Astrocyte of the cerebellum (primary cell): ENCODE measurements at regions not wholly inside any gene's neighbourhood (a gene's known extent, or its start where the extent isn't known, plus 50 kb on each side); places are given as distances from the start of the nearest gene placed in this dataset.
A peak's percentile ranks its signal among the peaks of the same experiment; 100 is the strongest.

ENCODE experiments used
- DNase-seq: peaks from one replicate; pipeline ENCODE4 v3.0.0-alpha.2; 2011; ENCODE audit warnings: low read depth
- H3K4me3 ChIP-seq: 2 replicates; pipeline ENCODE4 v1.5.1; 2011; ENCODE audit warnings: mild to moderate bottlenecking, low read depth, low read length, moderate library complexity
- CTCF ChIP-seq: IDR thresholded peaks from 2 replicates; pipeline ENCODE4 v1.5.1; 2012; ENCODE audit warnings: low read length, low read depth, moderate library complexity, mild to moderate bottlenecking; ENCODE audit errors: missing control alignments
- in situ Hi-C: cut with HindIII; loops from 2 replicates; pipeline ENCODE4 v1.10.0; 2017; ENCODE audit warnings: low sequenced_read_pairs

GRCh38 chr4:152097371-152097770, 336.6 kb upstream of the GATB start:
- TF ChIP-seq CTCF, result no peak
- in situ Hi-C loops, result no loop called here
- DNase-seq, result no peak
- H3K4me3 ChIP-seq, result no peak overlapping the region

- in situ Hi-C loops, result no loop called here
- DNase-seq, result no peak
- no peak overlapping the region for H3K4me3 ChIP-seq
- TF ChIP-seq CTCF, result no peak
These were observed 334.9 kb upstream of the GATB start for GRCh38 chr4:152095701-152096070.

GRCh38 chr4:152094970-152095700, 334.3 kb upstream of the GATB start:
- in situ Hi-C loops, result no loop called here

GRCh38 chr4:152091405-152091804, 330.6 kb upstream of the GATB start:
- in situ Hi-C loops, result no loop called here
- no peak for TF ChIP-seq CTCF
- DNase-seq, result no peak
- no peak overlapping the region for H3K4me3 ChIP-seq

More at GRCh38 chr4:152094970-152095700, 334.3 kb upstream of the GATB start:
- no peak for TF ChIP-seq CTCF
- no peak overlapping the region for H3K4me3 ChIP-seq
- peak; percentile 47 for DNase-seq

- no peak for DNase-seq
- no peak overlapping the region for H3K4me3 ChIP-seq
- in situ Hi-C loops, result no loop called here
- no peak for TF ChIP-seq CTCF
These were observed 329.7 kb upstream of the GATB start for GRCh38 chr4:152090543-152090942.

- DNase-seq, result no peak
- TF ChIP-seq CTCF, result no peak
- no peak overlapping the region for H3K4me3 ChIP-seq
- in situ Hi-C loops, result no loop called here
These were observed 328.8 kb upstream of the GATB start for GRCh38 chr4:152089584-152089983.
